ENCODE measurements at regions not wholly inside any gene's neighbourhood (a gene's known extent, or its start where the extent isn't known, plus 50 kb on each side); places are given as distances from the start of the nearest gene placed in this dataset.

DNA sequence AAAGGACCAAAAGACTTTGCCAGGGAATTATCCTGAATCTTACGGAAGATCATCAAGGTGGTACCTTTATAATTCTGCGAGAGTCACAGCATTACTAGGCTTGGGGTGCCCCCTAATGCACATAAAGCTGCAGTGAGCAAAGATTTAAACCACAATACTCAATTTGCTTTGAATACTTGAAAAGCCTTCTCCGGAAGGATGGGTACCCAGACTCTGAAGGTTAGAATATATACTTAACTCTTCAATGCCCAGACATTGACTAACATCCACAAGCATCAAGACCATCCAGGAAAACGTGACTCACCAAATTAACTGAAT is 117.8 kb upstream of the KCNH8 start:
- Histone ChIP-seq H3K4me3 (ENCODE audit: low read depth in 1 of 2, low read length in 2 of 2) (no peak overlapping the region), H3K79me2 (ENCODE audit: insufficient read depth, low read length) (no peaks in the 10 kb centered on the region), H3K9ac (ENCODE audit: low read depth, low read length) (no peak overlapping the region), H3K4me1 (ENCODE audit: insufficient read depth, low read length) (no peaks in the 10 kb centered on the region), H3K27me3 (ENCODE audit: insufficient read depth, low read length, poor library complexity) (no peaks in the 10 kb centered on the region), H3K9me3 (ENCODE audit: insufficient read depth, low read length, severe bottlenecking) (no peaks in the 10 kb centered on the region), H2AFZ (ENCODE audit: low read depth, low read length) (no peak overlapping the region), H3K36me3 (ENCODE audit: insufficient read depth, low read length) (no peaks in the 10 kb centered on the region), H3K4me2 (ENCODE audit: insufficient read depth, low read length) (no peak overlapping the region), H3K27ac (ENCODE audit: low read length) (no peak overlapping the region), H4K20me1 (ENCODE audit: insufficient read depth, low read length) (no peaks in the 10 kb centered on the region)
- TF ChIP-seq, protein P1, sequence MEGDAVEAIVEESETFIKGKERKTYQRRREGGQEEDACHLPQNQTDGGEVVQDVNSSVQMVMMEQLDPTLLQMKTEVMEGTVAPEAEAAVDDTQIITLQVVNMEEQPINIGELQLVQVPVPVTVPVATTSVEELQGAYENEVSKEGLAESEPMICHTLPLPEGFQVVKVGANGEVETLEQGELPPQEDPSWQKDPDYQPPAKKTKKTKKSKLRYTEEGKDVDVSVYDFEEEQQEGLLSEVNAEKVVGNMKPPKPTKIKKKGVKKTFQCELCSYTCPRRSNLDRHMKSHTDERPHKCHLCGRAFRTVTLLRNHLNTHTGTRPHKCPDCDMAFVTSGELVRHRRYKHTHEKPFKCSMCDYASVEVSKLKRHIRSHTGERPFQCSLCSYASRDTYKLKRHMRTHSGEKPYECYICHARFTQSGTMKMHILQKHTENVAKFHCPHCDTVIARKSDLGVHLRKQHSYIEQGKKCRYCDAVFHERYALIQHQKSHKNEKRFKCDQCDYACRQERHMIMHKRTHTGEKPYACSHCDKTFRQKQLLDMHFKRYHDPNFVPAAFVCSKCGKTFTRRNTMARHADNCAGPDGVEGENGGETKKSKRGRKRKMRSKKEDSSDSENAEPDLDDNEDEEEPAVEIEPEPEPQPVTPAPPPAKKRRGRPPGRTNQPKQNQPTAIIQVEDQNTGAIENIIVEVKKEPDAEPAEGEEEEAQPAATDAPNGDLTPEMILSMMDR (IDR thresholded peaks at IDR 0.05; ENCODE audit: borderline replicate concordance, extremely low read depth, low read length, poor library complexity, severe bottlenecking), result peak; percentile 54
- no peak for TF ChIP-seq EZH2 (IDR thresholded peaks at IDR 0.05; ENCODE audit: borderline replicate concordance, low read depth, low read length, severe bottlenecking)
- DNase-seq (peak; percentile 7), ATAC-seq (ENCODE audit: insufficient read depth, low read depth) (0 out of 3 replicates have a peak, but pooled peaks have one; percentile 39)

DNA sequence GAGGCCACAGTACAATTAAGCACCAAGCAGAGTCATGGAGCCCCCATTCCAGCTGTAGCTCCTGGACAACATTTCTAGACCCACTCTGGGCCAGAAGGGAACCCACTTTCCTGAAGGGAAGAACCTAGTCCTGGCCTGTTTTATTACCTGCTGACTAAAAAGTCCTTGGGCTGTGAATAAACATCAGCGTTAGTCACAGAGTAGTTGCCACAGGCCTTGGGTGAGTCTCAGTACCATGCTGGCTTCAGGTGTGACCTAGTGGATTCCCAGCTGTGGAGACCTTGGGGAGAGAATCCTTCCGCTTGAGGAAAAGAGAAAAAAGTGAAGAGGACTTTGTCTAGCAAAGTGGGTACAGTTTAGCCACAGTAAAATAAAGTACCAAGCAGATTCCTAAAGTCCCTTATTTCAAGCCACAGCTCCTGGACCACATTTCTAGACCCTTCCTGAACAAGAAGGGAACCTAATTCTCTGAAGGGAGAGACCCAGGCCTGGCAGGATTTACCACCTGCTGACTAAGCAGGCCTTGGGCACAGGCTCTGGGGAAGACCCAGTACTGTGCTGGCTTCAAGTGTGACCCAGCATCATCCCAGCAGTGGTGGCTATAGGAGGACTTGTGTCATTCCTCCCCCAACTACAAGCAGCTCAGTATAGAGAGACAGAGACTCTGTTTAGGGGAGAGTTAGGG is 118.3 kb upstream of the KCNH8 start:
- no peaks in the 10 kb centered on the region for H4K20me1 ChIP-seq (ENCODE audit: insufficient read depth, low read length)
- no peaks in the 10 kb centered on the region for H3K79me2 ChIP-seq (ENCODE audit: insufficient read depth, low read length)
- H3K36me3 ChIP-seq (ENCODE audit: insufficient read depth, low read length), result no peaks in the 10 kb centered on the region
- H3K9me3 ChIP-seq (ENCODE audit: insufficient read depth, low read length, severe bottlenecking), result no peaks in the 10 kb centered on the region
- H3K27ac ChIP-seq (ENCODE audit: low read length), result no peak overlapping the region
- ATAC-seq (ENCODE audit: insufficient read depth, low read depth), result peak; percentile 45; the same call in 1 of the 3 replicates
- H3K4me3 ChIP-seq (ENCODE audit: low read depth in 1 of 2, low read length in 2 of 2), result no peak overlapping the region
- H3K4me2 ChIP-seq (ENCODE audit: insufficient read depth, low read length), result no peak overlapping the region
- no peak overlapping the region for H2AFZ ChIP-seq (ENCODE audit: low read depth, low read length)
- H3K9ac ChIP-seq (ENCODE audit: low read depth, low read length), result no peak overlapping the region
- no peaks in the 10 kb centered on the region for H3K27me3 ChIP-seq (ENCODE audit: insufficient read depth, low read length, poor library complexity)
- no peak for TF ChIP-seq EZH2 (IDR thresholded peaks at IDR 0.05; ENCODE audit: borderline replicate concordance, low read depth, low read length, severe bottlenecking)
- TF ChIP-seq, protein P1 (IDR thresholded peaks at IDR 0.05; ENCODE audit: borderline replicate concordance, extremely low read depth, low read length, poor library complexity, severe bottlenecking), result no peak
- no peak for DNase-seq
- H3K4me1 ChIP-seq (ENCODE audit: insufficient read depth, low read length), result no peaks in the 10 kb centered on the region

DNA sequence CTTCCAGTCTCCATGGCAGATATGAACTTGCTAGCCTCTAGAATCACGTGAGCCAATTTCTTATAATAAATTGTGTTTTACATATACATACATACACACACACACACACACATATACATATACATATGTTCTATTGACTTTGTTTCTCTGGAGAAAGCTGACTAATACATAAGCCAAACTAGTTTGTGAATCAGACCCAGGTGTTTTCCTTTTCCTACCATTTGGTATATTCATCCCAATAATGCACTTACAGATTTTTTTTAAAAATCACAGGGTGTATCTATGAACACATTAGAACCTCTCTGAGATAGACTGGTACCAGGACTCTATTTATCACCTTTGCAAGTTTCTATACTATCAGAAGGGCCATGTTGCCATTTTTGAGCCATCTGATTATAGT is 122.9 kb upstream of the KCNH8 start:
- no peaks in the 10 kb centered on the region for H3K9me3 ChIP-seq (ENCODE audit: insufficient read depth, low read length, severe bottlenecking)
- no peaks in the 10 kb centered on the region for H3K79me2 ChIP-seq (ENCODE audit: insufficient read depth, low read length)
- no peak overlapping the region for H3K9ac ChIP-seq (ENCODE audit: low read depth, low read length)
- no peak overlapping the region for H2AFZ ChIP-seq (ENCODE audit: low read depth, low read length)
- no peak overlapping the region for H3K4me3 ChIP-seq (ENCODE audit: low read depth in 1 of 2, low read length in 2 of 2)
- ATAC-seq (ENCODE audit: insufficient read depth, low read depth) (no peak), DNase-seq (no peak)
- TF ChIP-seq EZH2 (IDR thresholded peaks at IDR 0.05; ENCODE audit: borderline replicate concordance, low read depth, low read length, severe bottlenecking), result no peak
- TF ChIP-seq, protein P1 (IDR thresholded peaks at IDR 0.05; ENCODE audit: borderline replicate concordance, extremely low read depth, low read length, poor library complexity, severe bottlenecking), result no peak
- H3K4me1 ChIP-seq (ENCODE audit: insufficient read depth, low read length), result no peaks in the 10 kb centered on the region
- H3K36me3 ChIP-seq (ENCODE audit: insufficient read depth, low read length), result no peaks in the 10 kb centered on the region
- H3K27ac ChIP-seq (ENCODE audit: low read length), result no peak overlapping the region
- H3K27me3 ChIP-seq (ENCODE audit: insufficient read depth, low read length, poor library complexity), result no peaks in the 10 kb centered on the region
- H4K20me1 ChIP-seq (ENCODE audit: insufficient read depth, low read length), result no peaks in the 10 kb centered on the region
- no peak overlapping the region for H3K4me2 ChIP-seq (ENCODE audit: insufficient read depth, low read length)

Measured in DND-41 (cell line).